Parathyroid adenoma (tissue), 2 donors: ENCODE measurements at regions not wholly inside any gene's neighbourhood (a gene's known extent, or its start where the extent isn't known, plus 50 kb on each side); places are given as distances from the start of the nearest gene placed in this dataset.

Experiments
- H2AFZ ChIP-seq: fragments of 300-600 bp; sonication (generic); one replicate; pipeline ENCODE4 v1.7.0; 2017; ENCODE audit warnings: antibody characterized with exemption, mild to moderate bottlenecking
- H3K27ac ChIP-seq: fragments of 300-600 bp; sonication (generic); one replicate; pipeline ENCODE4 v1.7.0; 2017
- H3K27me3 ChIP-seq: fragments of 300-600 bp; sonication (generic); one replicate; pipeline ENCODE4 v1.7.0; 2017; ENCODE audit warnings: low read length; ENCODE audit not compliant: control insufficient read depth, insufficient read depth
- H3K36me3 ChIP-seq: fragments of 300-600 bp; sonication (generic); one replicate; pipeline ENCODE4 v1.7.0; 2017; ENCODE audit warnings: low read length; ENCODE audit not compliant: control insufficient read depth, insufficient read depth
- H3K4me1 ChIP-seq: fragments of 300-600 bp; sonication (generic); one replicate; pipeline ENCODE4 v1.7.0; 2017; ENCODE audit warnings: control low read depth
- H3K4me2 ChIP-seq: fragments of 300-600 bp; sonication (generic); one replicate; pipeline ENCODE4 v1.7.0; 2017; ENCODE audit warnings: low read length
- H3K4me3 ChIP-seq: fragments of 300-600 bp; sonication (generic); one replicate; pipeline ENCODE4 v1.7.0; 2017; ENCODE audit warnings: low read depth, low read length
- H3K79me2 ChIP-seq: fragments of 300-600 bp; sonication (generic); one replicate; pipeline ENCODE4 v1.7.0; 2017; ENCODE audit warnings: control low read depth
- H3K9ac ChIP-seq: fragments of 300-600 bp; sonication (generic); one replicate; pipeline ENCODE4 v1.7.0; 2017; ENCODE audit warnings: mild to moderate bottlenecking
- H3K9me3 ChIP-seq: fragments of 300-600 bp; sonication (generic); one replicate; pipeline ENCODE4 v1.7.0; 2017; ENCODE audit warnings: low read length; ENCODE audit not compliant: control insufficient read depth
- TF ChIP-seq, protein P1 (sequence below): fragments of 300-600 bp; sonication (generic); IDR thresholded peaks from one replicate; pipeline ENCODE4 v1.7.0; 2017; ENCODE audit warnings: antibody characterized with exemption, mild to moderate bottlenecking
- donor health status: primary hyperparathyroidism.

DNA sequence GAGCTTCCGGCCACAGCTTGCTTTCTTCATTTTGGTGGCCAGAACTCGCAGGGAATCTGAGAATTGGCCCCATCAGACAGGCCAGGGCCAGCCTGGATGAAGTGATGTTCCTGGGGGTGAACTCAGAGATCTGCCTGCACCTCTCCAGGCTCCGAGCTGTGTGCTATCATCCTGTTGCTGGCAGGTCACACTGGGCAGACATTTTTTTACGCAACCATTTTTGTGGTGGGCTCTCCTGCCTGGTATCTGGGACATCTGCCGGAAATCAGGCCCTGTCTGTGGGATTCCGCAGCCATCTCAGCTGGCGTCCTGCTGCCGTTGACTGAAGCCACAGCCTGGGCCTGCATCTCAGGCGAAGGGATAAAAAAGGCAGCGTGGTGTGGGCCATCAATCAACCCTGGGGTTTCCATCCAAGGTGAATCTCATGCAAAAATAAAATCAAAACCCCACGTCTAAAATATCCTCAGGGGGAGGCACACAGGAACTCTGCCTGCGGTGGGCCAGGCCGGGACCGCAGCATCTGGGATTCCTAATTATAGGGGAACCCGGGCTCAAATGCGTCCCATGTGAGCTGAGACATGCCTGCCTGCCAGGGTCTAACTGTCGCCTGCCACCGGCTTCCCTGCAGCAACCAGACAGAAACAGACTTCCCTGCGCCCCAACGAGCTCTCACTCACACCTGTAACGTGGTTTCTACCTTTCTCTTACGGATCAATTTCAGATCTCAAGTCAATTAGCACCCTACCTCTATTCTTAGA is 174.3 kb downstream of the SYK start:
- Histone ChIP-seq H3K27ac (no peak overlapping the region), H2AFZ (no peak overlapping the region), H3K4me3 (no peak overlapping the region), H3K4me2 (no peak overlapping the region), H3K4me1 (no peaks in the 10 kb centered on the region), H3K9me3 (no peaks in the 10 kb centered on the region), H3K9ac (no peak overlapping the region), H3K36me3 (no peaks in the 10 kb centered on the region), H3K79me2 (no peaks in the 10 kb centered on the region), H3K27me3 (no peaks in the 10 kb centered on the region)
- TF ChIP-seq, protein P1, sequence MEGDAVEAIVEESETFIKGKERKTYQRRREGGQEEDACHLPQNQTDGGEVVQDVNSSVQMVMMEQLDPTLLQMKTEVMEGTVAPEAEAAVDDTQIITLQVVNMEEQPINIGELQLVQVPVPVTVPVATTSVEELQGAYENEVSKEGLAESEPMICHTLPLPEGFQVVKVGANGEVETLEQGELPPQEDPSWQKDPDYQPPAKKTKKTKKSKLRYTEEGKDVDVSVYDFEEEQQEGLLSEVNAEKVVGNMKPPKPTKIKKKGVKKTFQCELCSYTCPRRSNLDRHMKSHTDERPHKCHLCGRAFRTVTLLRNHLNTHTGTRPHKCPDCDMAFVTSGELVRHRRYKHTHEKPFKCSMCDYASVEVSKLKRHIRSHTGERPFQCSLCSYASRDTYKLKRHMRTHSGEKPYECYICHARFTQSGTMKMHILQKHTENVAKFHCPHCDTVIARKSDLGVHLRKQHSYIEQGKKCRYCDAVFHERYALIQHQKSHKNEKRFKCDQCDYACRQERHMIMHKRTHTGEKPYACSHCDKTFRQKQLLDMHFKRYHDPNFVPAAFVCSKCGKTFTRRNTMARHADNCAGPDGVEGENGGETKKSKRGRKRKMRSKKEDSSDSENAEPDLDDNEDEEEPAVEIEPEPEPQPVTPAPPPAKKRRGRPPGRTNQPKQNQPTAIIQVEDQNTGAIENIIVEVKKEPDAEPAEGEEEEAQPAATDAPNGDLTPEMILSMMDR = no peak

DNA sequence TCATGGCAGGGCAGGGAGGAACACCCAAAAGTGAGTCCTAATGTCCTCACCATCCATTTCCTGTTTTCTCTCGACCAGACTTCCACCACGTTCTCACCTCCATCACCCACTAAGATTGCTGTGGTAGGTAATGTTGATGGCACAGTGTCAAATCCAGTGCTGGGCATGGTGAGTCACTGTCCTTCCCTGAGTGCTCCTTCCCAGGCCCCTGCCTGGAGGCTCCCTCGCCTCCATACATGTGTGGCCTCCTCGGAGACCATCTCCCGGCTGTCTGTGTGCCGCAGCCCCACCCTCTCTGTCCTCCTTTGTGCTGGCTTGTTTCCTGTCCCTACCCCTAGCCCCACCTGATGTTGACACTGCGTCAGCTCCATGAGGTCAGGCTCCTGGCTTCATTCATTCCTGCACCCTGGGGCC is 177.5 kb downstream of the SYK start:
- H3K27ac ChIP-seq = no peak overlapping the region
- H3K27me3 ChIP-seq = no peaks in the 10 kb centered on the region
- no peak overlapping the region for H3K4me3 ChIP-seq
- H3K9ac ChIP-seq = no peak overlapping the region
- H3K4me2 ChIP-seq = no peak overlapping the region
- no peaks in the 10 kb centered on the region for H3K4me1 ChIP-seq
- H3K79me2 ChIP-seq = no peaks in the 10 kb centered on the region
- no peak overlapping the region for H2AFZ ChIP-seq
- H3K36me3 ChIP-seq = no peaks in the 10 kb centered on the region
- no peaks in the 10 kb centered on the region for H3K9me3 ChIP-seq
- TF ChIP-seq, protein P1 = no peak

DNA sequence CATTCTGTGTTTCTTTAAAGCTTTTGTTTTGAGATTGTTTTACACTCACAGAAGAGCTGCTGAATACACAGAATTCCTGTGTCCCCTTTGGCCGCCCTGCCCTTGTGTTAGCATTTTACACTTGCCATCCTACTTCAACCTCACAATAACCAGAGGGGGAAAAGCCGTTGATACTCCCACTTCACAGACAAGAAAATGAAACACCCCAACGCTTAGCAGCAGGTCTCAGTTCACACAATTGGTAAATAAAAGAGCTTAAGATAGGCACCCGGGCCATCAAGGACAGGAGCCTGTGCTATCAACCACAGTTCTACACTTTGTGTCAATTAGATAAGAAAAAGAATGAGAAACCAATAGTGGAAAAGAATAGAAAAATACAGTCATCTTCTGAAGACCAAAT is 178.0 kb downstream of the SYK start:
- no peaks in the 10 kb centered on the region for H3K4me1 ChIP-seq
- H3K4me3 ChIP-seq = no peak overlapping the region
- no peaks in the 10 kb centered on the region for H3K9me3 ChIP-seq
- no peak overlapping the region for H3K27ac ChIP-seq
- no peaks in the 10 kb centered on the region for H3K36me3 ChIP-seq
- H3K79me2 ChIP-seq = no peaks in the 10 kb centered on the region
- no peak overlapping the region for H3K4me2 ChIP-seq
- H2AFZ ChIP-seq = no peak overlapping the region
- no peak overlapping the region for H3K9ac ChIP-seq
- no peaks in the 10 kb centered on the region for H3K27me3 ChIP-seq
- TF ChIP-seq, protein P1 = no peak

DNA sequence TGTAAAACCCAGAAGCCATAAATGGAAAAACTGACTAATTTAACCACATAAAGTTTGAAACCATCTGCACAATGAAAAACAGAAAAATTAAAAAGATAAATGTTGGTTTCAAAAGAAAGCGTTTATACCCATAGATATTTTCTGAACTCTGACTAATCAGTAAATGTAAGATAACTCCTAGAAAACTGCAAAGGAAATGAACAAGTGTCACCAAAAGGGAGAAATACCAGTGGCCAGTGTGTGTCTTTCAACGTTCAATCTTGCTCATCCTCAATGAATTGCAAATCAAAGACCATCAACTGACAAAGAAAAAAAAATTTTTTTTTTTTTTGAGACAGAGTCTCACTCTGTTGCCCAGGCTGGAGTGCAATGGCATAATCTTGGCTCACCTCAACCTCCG is 180.1 kb downstream of the SYK start:
- H3K79me2 ChIP-seq = no peaks in the 10 kb centered on the region
- no peaks in the 10 kb centered on the region for H3K36me3 ChIP-seq
- no peak overlapping the region for H2AFZ ChIP-seq
- no peaks in the 10 kb centered on the region for H3K9me3 ChIP-seq
- H3K4me3 ChIP-seq = no peak overlapping the region
- H3K9ac ChIP-seq = no peak overlapping the region
- H3K27ac ChIP-seq = no peak overlapping the region
- no peaks in the 10 kb centered on the region for H3K4me1 ChIP-seq
- H3K27me3 ChIP-seq = no peaks in the 10 kb centered on the region
- H3K4me2 ChIP-seq = no peak overlapping the region
- TF ChIP-seq, protein P1 = no peak

DNA sequence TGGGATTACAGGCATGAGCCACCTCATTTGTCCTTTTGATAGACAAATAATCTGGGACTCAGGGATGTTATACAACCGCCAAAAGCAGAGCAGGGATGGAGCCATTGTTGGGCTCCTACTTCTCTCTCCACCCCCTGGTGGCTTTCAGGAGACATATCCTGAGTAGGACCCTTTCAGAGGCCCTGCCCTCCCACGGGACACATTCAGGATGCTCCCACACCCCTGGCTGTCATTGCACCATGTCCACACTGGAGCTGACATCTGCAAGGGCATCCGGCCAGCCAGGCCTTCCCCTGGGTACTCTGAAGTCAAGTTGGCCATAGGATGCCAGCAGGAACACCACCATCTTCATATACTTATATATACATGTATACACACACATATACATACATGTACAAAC is 181.8 kb downstream of the SYK start:
- no peaks in the 10 kb centered on the region for H3K79me2 ChIP-seq
- no peaks in the 10 kb centered on the region for H3K36me3 ChIP-seq
- H3K4me1 ChIP-seq = no peaks in the 10 kb centered on the region
- TF ChIP-seq, protein P1 = no peak
- H3K27me3 ChIP-seq = no peaks in the 10 kb centered on the region
- H3K27ac ChIP-seq = no peak overlapping the region
- H2AFZ ChIP-seq = no peak overlapping the region
- H3K4me3 ChIP-seq = no peak overlapping the region
- no peaks in the 10 kb centered on the region for H3K9me3 ChIP-seq
- no peak overlapping the region for H3K4me2 ChIP-seq
- no peak overlapping the region for H3K9ac ChIP-seq
